Caco-2 (cell line): ENCODE measurements at regions not wholly inside any gene's neighbourhood (a gene's known extent, or its start where the extent isn't known, plus 50 kb on each side); places are given as distances from the start of the nearest gene placed in this dataset.

Experiments
- BruUV-seq: library from RNA; stranded (reverse); fragments of 400-500 nt; replicated peaks from 2 replicates; lab custom pipeline; 2021; lab: Mats Ljungman, UMichigan
- CTCF ChIA-PET: fragments of 300-600 bp; sonication (Branson Sonifier 250); formaldehyde crosslinking; loops from one replicate; lab custom pipeline; 2022; ENCODE audit warnings: antibody characterized with exemption; lab: Charles Lee
- POLR2A ChIA-PET: fragments of 300-600 bp; sonication (Branson Sonifier 250); formaldehyde crosslinking; loops from one replicate; lab custom pipeline; 2022; ENCODE audit warnings: antibody characterized with exemption; lab: Charles Lee
- DNase-seq, 2 experiments: peaks; one replicate each; pipeline versions ENCODE4 v3.0.0 to v3.0.0-alpha.2; 2020 to 2022
- H3K27me3 ChIP-seq: replicated peaks from 2 replicates; pipeline ENCODE4 v1.6.0; 2011; ENCODE audit warnings: low read length; ENCODE audit not compliant: control insufficient read depth, insufficient read depth
- H3K36me3 ChIP-seq: 2 replicates; pipeline ENCODE4 v1.5.1; 2011; ENCODE audit warnings: low read length; ENCODE audit not compliant: control insufficient read depth, insufficient read depth
- H3K4me1 ChIP-seq: fragments of 250-450 bp; sonication (Bioruptor Pico); 2 replicates; pipeline ENCODE4 v1.5.1; 2020; ENCODE audit warnings: mild to moderate bottlenecking
- H3K4me3 ChIP-seq: 2 replicates; pipeline ENCODE4 v1.5.1; 2011; ENCODE audit warnings: low read depth, mild to moderate bottlenecking, control low read depth, low read length
- H3K9me3 ChIP-seq: fragments of 250-450 bp; sonication (Bioruptor Pico); 2 replicates; pipeline ENCODE4 v1.5.1; 2020; ENCODE audit warnings: mild to moderate bottlenecking, moderate library complexity
- H3K27ac Mint-ChIP-seq: one replicate; pipeline ENCODE4 v1.8.0; 2022; ENCODE audit warnings: mixed read lengths; ENCODE audit not compliant: unreplicated experiment
- H3K27me3 Mint-ChIP-seq: one replicate; pipeline ENCODE4 v1.8.0; 2022; ENCODE audit warnings: mixed read lengths; ENCODE audit not compliant: insufficient read depth, unreplicated experiment
- H3K36me3 Mint-ChIP-seq: one replicate; pipeline ENCODE4 v1.8.0; 2022; ENCODE audit warnings: mild to moderate bottlenecking, mixed read lengths; ENCODE audit not compliant: insufficient read depth, unreplicated experiment
- H3K4me1 Mint-ChIP-seq: one replicate; pipeline ENCODE4 v1.8.0; 2022; ENCODE audit warnings: low read depth, mixed read lengths; ENCODE audit not compliant: unreplicated experiment
- H3K4me3 Mint-ChIP-seq: one replicate; pipeline ENCODE4 v1.8.0; 2022; ENCODE audit warnings: mild to moderate bottlenecking, moderate library complexity, mixed read lengths; ENCODE audit not compliant: unreplicated experiment
- H3K9me3 Mint-ChIP-seq: one replicate; pipeline ENCODE4 v1.8.0; 2022; ENCODE audit warnings: mixed read lengths; ENCODE audit not compliant: unreplicated experiment
- intact Hi-C: fragments of 100-400 bp; cut with micrococcal nuclease; formaldehyde crosslinking; loops from one replicate; pipeline ENCODE4 v1.10.0; 2022; ENCODE audit not compliant: unreplicated experiment
- TF ChIP-seq, protein P1 (sequence below), 2 experiments: fragments of 200-600 bp in 1 of 2; IDR thresholded peaks; 1 replicate in 1 of 2; 2 replicates in 1 of 2; pipeline versions ENCODE4 v1.5.1 to v1.8.0; 2011 to 2022; ENCODE audit warnings: antibody characterized with exemption in 1 of 2, control low read depth in 1 of 2, inconsistent platforms in 1 of 2, low read depth in 1 of 2, low read length in 1 of 2, mild to moderate bottlenecking in 1 of 2, moderate library complexity in 1 of 2; ENCODE audit not compliant: insufficient read depth in 1 of 2, severe bottlenecking in 1 of 2, unreplicated experiment in 1 of 2

DNA sequence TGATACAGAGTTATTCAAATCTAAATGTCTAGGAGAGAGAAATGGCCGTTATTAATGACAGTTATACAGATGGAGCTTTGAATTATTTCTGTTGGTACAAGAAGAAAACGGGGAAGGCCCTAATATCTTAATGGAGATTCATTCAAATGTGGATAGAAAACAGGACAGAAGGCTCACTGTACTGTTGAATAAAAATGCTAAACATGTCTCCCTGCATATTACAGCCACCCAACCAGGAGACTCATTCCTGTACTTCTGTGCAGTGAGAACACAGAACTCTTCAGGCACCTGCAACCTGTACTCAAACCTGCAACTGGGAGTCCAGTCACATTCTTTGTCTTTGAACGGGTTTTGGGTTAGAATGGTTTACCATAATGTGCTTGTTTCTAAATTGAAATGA lies 403.2 kb downstream of the DAD1 start:
- POLR2A ChIA-PET: no interaction called here
- TF ChIP-seq, protein P1, sequence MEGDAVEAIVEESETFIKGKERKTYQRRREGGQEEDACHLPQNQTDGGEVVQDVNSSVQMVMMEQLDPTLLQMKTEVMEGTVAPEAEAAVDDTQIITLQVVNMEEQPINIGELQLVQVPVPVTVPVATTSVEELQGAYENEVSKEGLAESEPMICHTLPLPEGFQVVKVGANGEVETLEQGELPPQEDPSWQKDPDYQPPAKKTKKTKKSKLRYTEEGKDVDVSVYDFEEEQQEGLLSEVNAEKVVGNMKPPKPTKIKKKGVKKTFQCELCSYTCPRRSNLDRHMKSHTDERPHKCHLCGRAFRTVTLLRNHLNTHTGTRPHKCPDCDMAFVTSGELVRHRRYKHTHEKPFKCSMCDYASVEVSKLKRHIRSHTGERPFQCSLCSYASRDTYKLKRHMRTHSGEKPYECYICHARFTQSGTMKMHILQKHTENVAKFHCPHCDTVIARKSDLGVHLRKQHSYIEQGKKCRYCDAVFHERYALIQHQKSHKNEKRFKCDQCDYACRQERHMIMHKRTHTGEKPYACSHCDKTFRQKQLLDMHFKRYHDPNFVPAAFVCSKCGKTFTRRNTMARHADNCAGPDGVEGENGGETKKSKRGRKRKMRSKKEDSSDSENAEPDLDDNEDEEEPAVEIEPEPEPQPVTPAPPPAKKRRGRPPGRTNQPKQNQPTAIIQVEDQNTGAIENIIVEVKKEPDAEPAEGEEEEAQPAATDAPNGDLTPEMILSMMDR (IDR thresholded peaks at IDR 0.05; ENCODE audit: insufficient read depth in 1 of 2, low read depth in 1 of 2, low read length in 1 of 2, severe bottlenecking in 1 of 2, unreplicated experiment in 1 of 2): no peak
- Histone ChIP-seq H3K27me3 (no peaks in the 10 kb centered on the region), H3K9me3 (no peaks in the 10 kb centered on the region), H3K4me3 (no peak overlapping the region), H3K36me3 (no peaks in the 10 kb centered on the region), H3K4me1 (0 out of 2 replicates have a peak, but pooled peaks cover 14% of the 10 kb centered on the region)
- Mint-ChIP-seq H3K4me3 (no peak overlapping the region), H3K27me3 (peaks cover 3% of the 10 kb centered on the region), H3K27ac (no peak overlapping the region), H3K4me1 (no peaks in the 10 kb centered on the region), H3K9me3 (no peaks in the 10 kb centered on the region), H3K36me3 (no peaks in the 10 kb centered on the region)
- CTCF ChIA-PET: no interaction called here
- DNase-seq: no peak
- intact Hi-C loops: no loop called here
- BruUV-seq: no TSS peak

DNA sequence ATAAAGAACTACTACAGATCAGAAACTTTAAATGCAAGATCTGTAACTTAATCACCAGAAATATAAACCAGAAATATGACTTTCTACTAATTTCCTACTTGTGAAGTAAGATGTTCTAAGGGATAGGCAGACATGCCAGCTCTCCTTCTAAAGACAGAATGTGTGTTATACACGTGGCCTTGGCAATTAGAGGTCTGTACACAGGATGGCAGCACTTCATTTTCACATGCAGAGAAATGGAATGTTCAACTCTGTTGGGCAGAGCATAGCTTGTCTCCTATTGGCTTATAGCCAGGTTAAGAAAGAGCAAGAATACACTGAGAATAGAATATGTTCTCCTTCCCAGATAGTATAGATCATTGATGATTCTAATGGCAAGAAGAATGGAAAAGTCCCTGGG lies 403.8 kb downstream of the DAD1 start:
- CTCF ChIA-PET: interaction anchor here (0.9 to 1.1 kb wide), 2 partner anchors 22 to 79 kb away, joined by 3 to 4 read pairs; no protein-coding TSS in a partner anchor
- Histone ChIP-seq H3K4me1 (0 out of 2 replicates have a peak, but pooled peaks cover 10% of the 10 kb centered on the region), H3K27me3 (no peaks in the 10 kb centered on the region), H3K36me3 (no peaks in the 10 kb centered on the region), H3K4me3 (no peak overlapping the region), H3K9me3 (no peaks in the 10 kb centered on the region)
- Mint-ChIP-seq H3K27me3 (peaks cover 3% of the 10 kb centered on the region), H3K4me1 (no peaks in the 10 kb centered on the region), H3K36me3 (no peaks in the 10 kb centered on the region), H3K4me3 (no peak overlapping the region), H3K27ac (no peak overlapping the region), H3K9me3 (no peaks in the 10 kb centered on the region)
- BruUV-seq: no TSS peak
- intact Hi-C loops: no loop called here
- POLR2A ChIA-PET: no interaction called here
- TF ChIP-seq, protein P1 (IDR thresholded peaks at IDR 0.05; ENCODE audit: insufficient read depth in 1 of 2, low read depth in 1 of 2, low read length in 1 of 2, severe bottlenecking in 1 of 2, unreplicated experiment in 1 of 2): no peak
- DNase-seq: no peak

DNA sequence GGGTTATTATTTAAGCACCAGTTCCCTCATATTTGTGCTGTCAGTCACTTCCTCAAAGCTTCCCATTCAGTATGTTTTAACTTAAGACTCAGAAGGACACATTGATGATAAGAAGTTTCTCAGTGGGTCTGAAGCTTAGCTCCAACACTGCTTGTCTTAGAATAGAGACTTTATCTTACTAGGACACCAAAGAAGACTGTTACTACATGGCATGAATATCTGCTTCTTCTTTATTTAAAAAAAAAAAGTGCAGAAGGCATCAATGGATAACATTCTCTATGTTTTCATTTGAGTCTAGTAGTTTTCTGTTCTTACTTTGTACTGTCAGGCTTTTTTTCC lies 404.2 kb downstream of the DAD1 start:
- Mint-ChIP-seq H3K4me1 (no peaks in the 10 kb centered on the region), H3K9me3 (no peaks in the 10 kb centered on the region), H3K4me3 (no peak overlapping the region), H3K27ac (no peak overlapping the region), H3K27me3 (peaks cover 3% of the 10 kb centered on the region), H3K36me3 (no peaks in the 10 kb centered on the region)
- H3K4me3 ChIP-seq: no peak overlapping the region
- intact Hi-C loops: no loop called here
- ChIA-PET POLR2A (no interaction called here), CTCF (interaction anchor here (0.9 to 1.1 kb wide), 2 partner anchors 22 to 80 kb away, joined by 3 to 4 read pairs; no protein-coding TSS in a partner anchor)
- DNase-seq: no peak
- TF ChIP-seq, protein P1 (IDR thresholded peaks at IDR 0.05; ENCODE audit: insufficient read depth in 1 of 2, low read depth in 1 of 2, low read length in 1 of 2, severe bottlenecking in 1 of 2, unreplicated experiment in 1 of 2): no peak
- no TSS peak for BruUV-seq
- H3K4me1 ChIP-seq: 0 out of 2 replicates have a peak, but pooled peaks cover 6% of the 10 kb centered on the region
- H3K36me3 ChIP-seq: no peaks in the 10 kb centered on the region
- H3K27me3 ChIP-seq: no peaks in the 10 kb centered on the region
- H3K9me3 ChIP-seq: no peaks in the 10 kb centered on the region
